Hepatocyte (in vitro differentiated cells): ENCODE measurements at regions not wholly inside any gene's neighbourhood (a gene's known extent, or its start where the extent isn't known, plus 50 kb on each side); places are given as distances from the start of the nearest gene placed in this dataset.
"Not testable (repeated sequence)": the region's sequence is repeated elsewhere in the genome, so short reads cannot be mapped to it uniquely, and the experiment has no call there.

Source experiments
- DNase-seq: peaks from one replicate; pipeline ENCODE4 v3.0.0-alpha.2; 2016; ENCODE audit warnings: low spot score
- H2AFZ ChIP-seq: fragments of 200-600 bp; sonication (generic); 2 replicates; pipeline ENCODE4 v1.6.0; 2016; ENCODE audit warnings: antibody characterized with exemption, mild to moderate bottlenecking
- H3K27ac ChIP-seq: fragments of 200-600 bp; sonication (generic); 2 replicates; pipeline ENCODE4 v1.5.1; 2016; ENCODE audit warnings: mild to moderate bottlenecking
- H3K27me3 ChIP-seq: fragments of 200-600 bp; sonication (generic); 2 replicates; pipeline ENCODE4 v1.6.1; 2016
- H3K36me3 ChIP-seq: fragments of 200-600 bp; sonication (generic); replicated peaks from 2 replicates; pipeline ENCODE4 v1.5.1; 2016; ENCODE audit warnings: low read depth; ENCODE audit not compliant: insufficient read depth
- H3K4me1 ChIP-seq: fragments of 200-600 bp; sonication (generic); 2 replicates; pipeline ENCODE4 v1.5.1; 2016; ENCODE audit warnings: mild to moderate bottlenecking, moderate library complexity; ENCODE audit not compliant: insufficient read depth
- H3K4me2 ChIP-seq: fragments of 200-600 bp; sonication (generic); 2 replicates; pipeline ENCODE4 v1.6.0; 2016
- H3K4me3 ChIP-seq: fragments of 200-600 bp; sonication (generic); 2 replicates; pipeline ENCODE4 v1.5.1; 2016; ENCODE audit warnings: mild to moderate bottlenecking
- H3K79me2 ChIP-seq: fragments of 200-600 bp; sonication (generic); 2 replicates; pipeline ENCODE4 v1.6.0; 2017; ENCODE audit warnings: mild to moderate bottlenecking
- H3K9me2 ChIP-seq: fragments of 200-600 bp; sonication (generic); replicated peaks from 2 replicates; pipeline ENCODE4 v1.6.0; 2017; ENCODE audit warnings: mild to moderate bottlenecking; ENCODE audit not compliant: insufficient read depth
- H3K9me3 ChIP-seq: fragments of 200-600 bp; sonication (generic); 2 replicates; pipeline ENCODE4 v1.5.1; 2016; ENCODE audit warnings: low read depth, mild to moderate bottlenecking
- H4K20me1 ChIP-seq: fragments of 200-600 bp; sonication (generic); 2 replicates; pipeline ENCODE4 v1.6.0; 2016; ENCODE audit warnings: mild to moderate bottlenecking; ENCODE audit not compliant: insufficient read depth, poor library complexity, severe bottlenecking
- EZH2 ChIP-seq: fragments of 200-600 bp; sonication (generic); IDR thresholded peaks from 2 replicates; pipeline ENCODE4 v1.6.1; 2016; ENCODE audit warnings: antibody characterized with exemption, mild to moderate bottlenecking, borderline replicate concordance
- EZH2phosphoT487 ChIP-seq: fragments of 200-600 bp; sonication (generic); IDR thresholded peaks from one replicate; pipeline ENCODE4 v1.6.1; 2018; ENCODE audit warnings: antibody characterized with exemption, mild to moderate bottlenecking, low read depth, moderate library complexity; ENCODE audit not compliant: unreplicated experiment, severe bottlenecking
- WGBS: methylation state at CpG from one replicate; pipeline ENCODE4 v1.1.6; 2016; ENCODE audit warnings: low lambda C conversion rate; ENCODE audit errors: missing lambda C conversion rate; 5-methylcytosine and 5-hydroxymethylcytosine counted together
- TF ChIP-seq, protein P1 (sequence below): fragments of 200-600 bp; sonication (generic); IDR thresholded peaks from 2 replicates; pipeline ENCODE4 v1.5.1; 2016; ENCODE audit warnings: antibody characterized with exemption, mild to moderate bottlenecking; ENCODE audit not compliant: poor library complexity

DNA sequence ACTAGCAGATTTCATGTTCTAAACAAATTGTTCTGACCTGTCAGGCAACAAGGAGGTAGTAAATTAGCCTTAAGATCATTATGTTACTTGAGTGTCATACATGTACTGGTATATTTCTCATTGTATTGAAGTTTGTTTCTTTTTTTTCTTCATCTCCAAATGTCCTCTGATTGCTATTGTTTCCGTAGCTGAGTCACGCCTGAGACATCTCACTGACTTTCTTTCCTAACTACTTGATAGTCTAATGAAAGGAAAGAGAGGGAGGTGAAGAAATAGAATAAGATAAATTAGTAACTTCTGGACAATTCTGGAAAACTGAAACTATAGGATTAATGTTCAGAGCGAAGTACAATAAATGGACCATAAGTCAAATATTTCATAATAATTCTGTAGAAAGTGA, 1049.9 kb downstream of the TSN start:
- no peak for DNase-seq
- TF ChIP-seq, protein P1, sequence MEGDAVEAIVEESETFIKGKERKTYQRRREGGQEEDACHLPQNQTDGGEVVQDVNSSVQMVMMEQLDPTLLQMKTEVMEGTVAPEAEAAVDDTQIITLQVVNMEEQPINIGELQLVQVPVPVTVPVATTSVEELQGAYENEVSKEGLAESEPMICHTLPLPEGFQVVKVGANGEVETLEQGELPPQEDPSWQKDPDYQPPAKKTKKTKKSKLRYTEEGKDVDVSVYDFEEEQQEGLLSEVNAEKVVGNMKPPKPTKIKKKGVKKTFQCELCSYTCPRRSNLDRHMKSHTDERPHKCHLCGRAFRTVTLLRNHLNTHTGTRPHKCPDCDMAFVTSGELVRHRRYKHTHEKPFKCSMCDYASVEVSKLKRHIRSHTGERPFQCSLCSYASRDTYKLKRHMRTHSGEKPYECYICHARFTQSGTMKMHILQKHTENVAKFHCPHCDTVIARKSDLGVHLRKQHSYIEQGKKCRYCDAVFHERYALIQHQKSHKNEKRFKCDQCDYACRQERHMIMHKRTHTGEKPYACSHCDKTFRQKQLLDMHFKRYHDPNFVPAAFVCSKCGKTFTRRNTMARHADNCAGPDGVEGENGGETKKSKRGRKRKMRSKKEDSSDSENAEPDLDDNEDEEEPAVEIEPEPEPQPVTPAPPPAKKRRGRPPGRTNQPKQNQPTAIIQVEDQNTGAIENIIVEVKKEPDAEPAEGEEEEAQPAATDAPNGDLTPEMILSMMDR = no peak
- no peak for TF ChIP-seq EZH2
- TF ChIP-seq EZH2phosphoT487 = no peak
- H4K20me1 ChIP-seq = no peaks in the 10 kb centered on the region
- H3K79me2 ChIP-seq = no peaks in the 10 kb centered on the region
- no peaks in the 10 kb centered on the region for H3K27me3 ChIP-seq
- H3K36me3 ChIP-seq = no peaks in the 10 kb centered on the region
- H3K4me2 ChIP-seq = no peak overlapping the region
- no peaks in the 10 kb centered on the region for H3K9me3 ChIP-seq
- no peak overlapping the region for H3K4me3 ChIP-seq
- no peaks in the 10 kb centered on the region for H3K9me2 ChIP-seq
- H3K4me1 ChIP-seq = no peaks in the 10 kb centered on the region
- no peak overlapping the region for H2AFZ ChIP-seq
- no peak overlapping the region for H3K27ac ChIP-seq
- WGBS = 95% methylated on average over 3 of the region's 3 CpGs

DNA sequence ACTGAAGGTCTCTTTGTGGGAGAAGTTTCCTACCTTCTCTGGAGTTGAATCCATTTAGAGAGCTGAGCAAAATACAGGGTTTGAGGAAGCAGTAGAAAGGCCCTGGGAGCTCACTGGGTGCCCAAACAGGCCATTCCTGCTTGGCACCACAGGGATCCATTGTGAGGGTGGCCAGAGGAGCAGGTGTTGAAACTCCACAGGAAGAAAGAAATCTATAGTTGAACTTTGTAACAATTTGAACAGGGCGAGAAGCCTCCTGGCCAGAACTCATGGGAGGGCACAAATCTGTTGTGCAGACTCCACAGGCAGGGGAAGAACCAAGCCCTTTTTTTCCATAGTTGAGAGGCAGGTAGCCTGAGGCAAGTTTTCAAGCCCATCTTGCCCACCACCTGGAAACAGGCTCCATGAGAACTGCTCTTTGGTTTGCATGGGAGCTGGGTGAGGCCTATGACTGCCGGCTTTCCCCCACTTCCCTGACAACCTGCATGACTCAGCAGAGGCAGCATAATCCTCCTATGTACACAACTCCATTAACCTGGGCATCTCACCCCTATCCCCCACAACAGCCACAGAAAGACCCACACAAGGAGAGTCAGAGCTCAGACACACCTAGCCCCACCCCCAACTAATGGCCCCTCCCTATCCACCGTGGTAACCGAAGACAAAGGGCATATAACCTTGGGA, 1053.0 kb downstream of the TSN start:
- Histone ChIP-seq H3K79me2 (no peaks in the 10 kb centered on the region), H3K27ac (no peak overlapping the region), H3K4me2 (no peak overlapping the region), H3K36me3 (no peaks in the 10 kb centered on the region), H4K20me1 (no peaks in the 10 kb centered on the region), H3K4me3 (no peak overlapping the region), H3K4me1 (no peaks in the 10 kb centered on the region), H3K27me3 (no peaks in the 10 kb centered on the region), H2AFZ (no peak overlapping the region), H3K9me3 (no peaks in the 10 kb centered on the region), H3K9me2 (no peaks in the 10 kb centered on the region)
- no peak for TF ChIP-seq EZH2phosphoT487
- no peak for TF ChIP-seq EZH2
- TF ChIP-seq, protein P1 = no peak
- 94% methylated on average over 4 of the region's 4 CpGs for WGBS
- no peak for DNase-seq

DNA sequence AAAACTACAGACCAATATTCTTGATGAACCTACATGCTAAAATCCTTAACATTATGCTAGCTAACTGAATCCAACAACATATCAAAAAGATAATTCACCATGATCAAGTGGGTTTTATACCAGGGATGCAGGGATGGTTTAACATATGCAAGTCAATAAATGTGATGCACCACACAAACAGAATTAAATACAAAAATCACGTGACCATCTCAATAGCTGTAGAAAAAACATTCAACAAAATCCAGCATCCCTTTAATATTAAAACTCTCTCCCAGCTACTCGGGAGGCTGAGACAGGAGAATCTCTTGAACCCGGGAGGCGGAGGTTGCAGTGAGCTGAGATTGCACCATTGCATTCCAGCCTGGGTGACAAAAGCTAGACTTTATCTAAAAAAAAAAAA, 1056.8 kb downstream of the TSN start:
- not testable (repeated sequence) for H3K9me2 ChIP-seq, H3K36me3 ChIP-seq, H3K27ac ChIP-seq, H2AFZ ChIP-seq, H3K79me2 ChIP-seq, H3K4me2 ChIP-seq, DNase-seq, H3K4me1 ChIP-seq, H3K4me3 ChIP-seq, H3K27me3 ChIP-seq, H4K20me1 ChIP-seq, H3K9me3 ChIP-seq
- WGBS = 66% methylated on average over 4 of the region's 4 CpGs

DNA sequence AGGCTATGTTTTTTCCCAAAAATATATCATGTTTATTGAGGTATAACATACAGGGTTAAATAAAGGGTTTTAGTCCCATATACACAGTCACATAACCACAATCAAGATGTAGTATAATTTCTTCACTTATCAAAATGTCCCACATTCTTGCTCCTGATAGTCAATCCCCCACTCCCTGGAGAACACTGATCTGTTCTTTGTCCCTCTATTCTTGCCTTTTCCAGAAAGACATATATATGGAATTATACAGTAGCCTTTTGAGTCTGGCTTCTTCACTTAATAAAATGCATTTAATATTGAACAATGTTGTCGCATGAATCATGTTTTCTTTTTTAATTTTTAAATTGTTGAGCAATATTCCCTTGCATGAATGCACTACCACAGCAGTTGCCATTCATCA, 1059.7 kb downstream of the TSN start:
- Histone ChIP-seq H3K27me3 (no peaks in the 10 kb centered on the region), H3K79me2 (no peaks in the 10 kb centered on the region), H3K9me3 (no peaks in the 10 kb centered on the region), H4K20me1 (no peaks in the 10 kb centered on the region), H3K4me2 (no peak overlapping the region), H2AFZ (no peak overlapping the region), H3K4me3 (no peak overlapping the region), H3K27ac (no peak overlapping the region), H3K36me3 (no peaks in the 10 kb centered on the region), H3K9me2 (no peaks in the 10 kb centered on the region), H3K4me1 (no peaks in the 10 kb centered on the region)
- TF ChIP-seq EZH2 (no peak), EZH2phosphoT487 (no peak)
- TF ChIP-seq, protein P1 = no peak
- no peak for DNase-seq
- WGBS = 100% methylated on average over 1 of the region's 1 CpG
